Loucy (cell line): ENCODE measurements at regions not wholly inside any gene's neighbourhood (a gene's known extent, or its start where the extent isn't known, plus 50 kb on each side); places are given as distances from the start of the nearest gene placed in this dataset.

Experiments used
- H2AFZ ChIP-seq: fragments of 200-600 bp; sonication (generic); 2 replicates; pipeline ENCODE4 v1.6.0; 2016; ENCODE audit warnings: antibody characterized with exemption, mild to moderate bottlenecking, low read length, moderate library complexity
- H3F3A ChIP-seq: fragments of 200-600 bp; 2 replicates; pipeline ENCODE4 v1.6.0; 2016; ENCODE audit warnings: antibody characterized with exemption, low read depth, mild to moderate bottlenecking
- H3K27me3 ChIP-seq: fragments of 200-600 bp; sonication (generic); 2 replicates; pipeline ENCODE4 v1.6.1; 2014; ENCODE audit warnings: low read length, mild to moderate bottlenecking; ENCODE audit not compliant: insufficient read depth, poor library complexity, severe bottlenecking
- H3K36me3 ChIP-seq: fragments of 200-600 bp; sonication (generic); 2 replicates; pipeline ENCODE4 v1.6.1; 2016; ENCODE audit warnings: low read length; ENCODE audit not compliant: insufficient read depth
- H3K4me1 ChIP-seq: fragments of 200-600 bp; sonication (generic); 2 replicates; pipeline ENCODE4 v1.5.1; 2014; ENCODE audit warnings: low read length, mild to moderate bottlenecking; ENCODE audit not compliant: insufficient read depth, poor library complexity, severe bottlenecking
- H3K4me2 ChIP-seq: fragments of 200-600 bp; sonication (generic); 2 replicates; pipeline ENCODE4 v1.6.0; 2014; ENCODE audit warnings: antibody characterized with exemption, low read length, low read depth, mild to moderate bottlenecking; ENCODE audit not compliant: poor library complexity, severe bottlenecking
- H3K4me3 ChIP-seq: fragments of 200-600 bp; sonication (generic); 2 replicates; pipeline ENCODE4 v1.5.1; 2014; ENCODE audit warnings: low read length, mild to moderate bottlenecking, mixed read lengths; ENCODE audit not compliant: poor library complexity, severe bottlenecking
- H3K79me2 ChIP-seq: fragments of 200-600 bp; sonication (generic); 2 replicates; pipeline ENCODE4 v1.6.1; 2014; ENCODE audit warnings: low read length; ENCODE audit not compliant: insufficient read depth
- H3K9ac ChIP-seq: fragments of 200-600 bp; sonication (generic); 2 replicates; pipeline ENCODE4 v1.6.0; 2014; ENCODE audit warnings: mild to moderate bottlenecking, low read depth, low read length, moderate library complexity; ENCODE audit not compliant: poor library complexity, severe bottlenecking
- H3K9me2 ChIP-seq: fragments of 200-600 bp; sonication (generic); replicated peaks from 2 replicates; pipeline ENCODE4 v1.6.1; 2016; ENCODE audit warnings: low read depth, low read length, mixed read lengths
- H3K9me3 ChIP-seq: fragments of 200-600 bp; sonication (generic); 2 replicates; pipeline ENCODE4 v1.6.1; 2014; ENCODE audit warnings: mild to moderate bottlenecking, antibody characterized with exemption, low read length, low read depth; ENCODE audit not compliant: insufficient read depth
- H4K20me1 ChIP-seq: fragments of 200-600 bp; sonication (generic); 2 replicates; pipeline ENCODE4 v1.6.0; 2014; ENCODE audit warnings: antibody characterized with exemption, low read length, mild to moderate bottlenecking; ENCODE audit not compliant: insufficient read depth, poor library complexity, severe bottlenecking
- EZH2phosphoT487 ChIP-seq: fragments of 200-600 bp; IDR thresholded peaks from 2 replicates; pipeline ENCODE4 v1.6.1; 2018; ENCODE audit warnings: antibody characterized with exemption, mild to moderate bottlenecking, moderate library complexity, borderline replicate concordance
- TF ChIP-seq, protein P1 (sequence below): fragments of 200-600 bp; sonication (generic); conservative IDR thresholded peaks from 2 replicates; pipeline ENCODE4 v1.5.1; 2014; ENCODE audit warnings: mild to moderate bottlenecking, antibody characterized with exemption, low read length

DNA sequence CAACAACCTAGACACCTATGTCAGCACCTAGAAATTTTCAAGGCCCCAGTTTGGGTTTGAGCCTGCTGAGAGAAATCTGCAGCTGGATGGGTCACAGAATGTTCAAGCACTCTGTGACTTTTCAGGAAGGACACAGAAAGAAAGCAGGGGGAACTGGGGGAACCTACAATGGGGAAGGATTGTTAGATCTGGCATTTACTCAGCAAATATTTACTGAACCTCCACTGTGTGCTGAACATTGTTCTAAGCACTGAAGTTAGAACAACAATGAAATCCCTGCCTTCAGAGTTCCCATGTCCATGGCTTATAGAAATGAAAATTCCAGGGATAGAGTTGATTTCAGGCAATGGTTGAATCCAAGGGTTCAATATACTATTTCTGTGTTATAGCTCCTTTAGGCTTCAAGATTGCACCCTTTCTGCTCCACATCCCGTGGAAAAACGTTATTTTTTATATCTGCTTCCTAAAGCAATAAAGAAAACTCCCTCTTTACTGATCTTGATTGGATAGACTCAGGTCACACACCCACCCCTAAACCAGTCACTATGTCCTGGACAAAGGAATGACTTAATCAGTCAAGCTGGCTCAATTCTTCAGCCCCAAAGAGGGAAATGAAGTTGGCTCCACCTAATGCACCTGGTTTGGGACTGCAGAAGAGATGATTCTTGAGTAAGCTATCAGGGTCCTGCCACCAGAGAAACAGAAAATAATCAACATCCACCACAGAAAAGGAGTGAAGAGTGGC is 95.1 kb downstream of the OR5AK2 start:
- no peak overlapping the region for H3K9ac ChIP-seq
- no peaks in the 10 kb centered on the region for H4K20me1 ChIP-seq

DNA sequence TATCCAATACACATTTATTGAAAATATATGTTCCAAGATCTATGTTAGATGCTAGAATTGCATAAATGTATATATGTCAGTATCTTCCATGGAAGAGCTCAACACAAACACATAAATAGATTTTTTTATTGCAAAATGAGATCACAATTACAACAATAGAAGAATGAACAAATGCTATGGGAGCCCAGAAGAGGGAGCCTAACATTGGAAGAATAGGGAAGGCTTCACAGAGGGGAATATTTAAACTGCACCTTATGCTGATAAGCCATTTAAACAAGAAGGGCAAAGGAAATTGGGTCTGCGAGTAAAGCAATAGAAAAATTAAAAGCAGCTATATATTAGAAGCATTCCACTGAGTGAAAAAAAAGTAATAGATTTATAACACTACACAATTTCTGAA is 96.1 kb upstream of the LRRC55 start:
- Histone ChIP-seq H2AFZ (no peak overlapping the region), H3K9ac (no peak overlapping the region), H3K4me1 (no peaks in the 10 kb centered on the region), H3K4me3 (no peak overlapping the region), H3F3A (no peaks in the 10 kb centered on the region), H3K9me2 (no peaks in the 10 kb centered on the region), H3K27me3 (no peaks in the 10 kb centered on the region), H4K20me1 (no peaks in the 10 kb centered on the region), H3K36me3 (no peaks in the 10 kb centered on the region), H3K79me2 (no peaks in the 10 kb centered on the region), H3K9me3 (no peaks in the 10 kb centered on the region), H3K4me2 (no peak overlapping the region)
- TF ChIP-seq EZH2phosphoT487: no peak
- TF ChIP-seq, protein P1, sequence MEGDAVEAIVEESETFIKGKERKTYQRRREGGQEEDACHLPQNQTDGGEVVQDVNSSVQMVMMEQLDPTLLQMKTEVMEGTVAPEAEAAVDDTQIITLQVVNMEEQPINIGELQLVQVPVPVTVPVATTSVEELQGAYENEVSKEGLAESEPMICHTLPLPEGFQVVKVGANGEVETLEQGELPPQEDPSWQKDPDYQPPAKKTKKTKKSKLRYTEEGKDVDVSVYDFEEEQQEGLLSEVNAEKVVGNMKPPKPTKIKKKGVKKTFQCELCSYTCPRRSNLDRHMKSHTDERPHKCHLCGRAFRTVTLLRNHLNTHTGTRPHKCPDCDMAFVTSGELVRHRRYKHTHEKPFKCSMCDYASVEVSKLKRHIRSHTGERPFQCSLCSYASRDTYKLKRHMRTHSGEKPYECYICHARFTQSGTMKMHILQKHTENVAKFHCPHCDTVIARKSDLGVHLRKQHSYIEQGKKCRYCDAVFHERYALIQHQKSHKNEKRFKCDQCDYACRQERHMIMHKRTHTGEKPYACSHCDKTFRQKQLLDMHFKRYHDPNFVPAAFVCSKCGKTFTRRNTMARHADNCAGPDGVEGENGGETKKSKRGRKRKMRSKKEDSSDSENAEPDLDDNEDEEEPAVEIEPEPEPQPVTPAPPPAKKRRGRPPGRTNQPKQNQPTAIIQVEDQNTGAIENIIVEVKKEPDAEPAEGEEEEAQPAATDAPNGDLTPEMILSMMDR: no peak

More for the DNA sequence above, 95.1 kb downstream of the OR5AK2 start:
- Histone ChIP-seq H3K9me2 (no peaks in the 10 kb centered on the region), H3K79me2 (no peaks in the 10 kb centered on the region), H3K4me3 (no peak overlapping the region), H3F3A (no peaks in the 10 kb centered on the region), H2AFZ (no peak overlapping the region), H3K27me3 (no peaks in the 10 kb centered on the region), H3K9me3 (no peaks in the 10 kb centered on the region), H3K4me1 (no peaks in the 10 kb centered on the region), H3K4me2 (no peak overlapping the region), H3K36me3 (no peaks in the 10 kb centered on the region)
- TF ChIP-seq, protein P1: no peak

DNA sequence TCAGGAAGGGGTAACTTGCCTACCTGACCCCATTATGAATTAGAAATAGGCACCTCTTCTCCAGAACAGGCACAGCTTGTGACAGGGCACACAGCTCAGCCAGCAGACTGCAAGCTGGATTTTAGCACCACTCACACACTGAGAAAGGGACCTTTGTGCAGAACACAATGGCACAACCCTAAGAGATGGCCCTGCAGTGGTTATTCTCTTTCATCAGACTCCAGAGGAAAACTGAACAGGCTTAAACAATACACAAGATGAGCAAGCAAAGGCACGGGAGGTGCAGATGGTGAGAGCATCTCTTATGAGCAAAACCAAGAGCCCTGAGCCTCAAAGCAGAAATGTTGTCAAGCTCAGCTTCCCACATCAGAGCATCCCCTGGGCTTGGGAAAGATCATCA is 93.8 kb upstream of the LRRC55 start:
- Histone ChIP-seq H3K4me1 (no peaks in the 10 kb centered on the region), H3K4me3 (no peak overlapping the region), H2AFZ (no peak overlapping the region), H4K20me1 (no peaks in the 10 kb centered on the region), H3K79me2 (no peaks in the 10 kb centered on the region), H3K9me2 (no peaks in the 10 kb centered on the region), H3K9ac (no peak overlapping the region), H3F3A (no peaks in the 10 kb centered on the region), H3K9me3 (no peaks in the 10 kb centered on the region), H3K27me3 (no peaks in the 10 kb centered on the region), H3K4me2 (no peak overlapping the region), H3K36me3 (no peaks in the 10 kb centered on the region)
- no peak for TF ChIP-seq EZH2phosphoT487
- TF ChIP-seq, protein P1: no peak
